B cell (primary cell): ENCODE measurements at regions not wholly inside any gene's neighbourhood (a gene's known extent, or its start where the extent isn't known, plus 50 kb on each side); places are given as distances from the start of the nearest gene placed in this dataset.

Experiments
- ATAC-seq: fragments of 200-7000 bp; cut with Tn5 transposase; one replicate; pipeline ENCODE4 v1.10.0; 2021; ENCODE audit warnings: low read depth, mild to moderate bottlenecking, moderate number of reproducible peaks, moderate library complexity
- CTCF ChIA-PET: fragments of 350-600 bp; sonication (Branson Sonifier 250); formaldehyde crosslinking; loops from one replicate; lab custom pipeline; 2021; ENCODE audit warnings: antibody characterized with exemption, inconsistent platforms; lab: Charles Lee
- POLR2A ChIA-PET: fragments of 350-600 bp; sonication (Branson Sonifier 250); formaldehyde crosslinking; loops from one replicate; lab custom pipeline; 2021; ENCODE audit warnings: antibody characterized with exemption; lab: Charles Lee
- DNase-seq: peaks from one replicate; pipeline ENCODE4 v3.0.0; 2013
- H2AFZ ChIP-seq: 2 replicates; pipeline ENCODE4 v1.6.1; 2012; ENCODE audit warnings: mild to moderate bottlenecking, low read depth, low read length; ENCODE audit not compliant: insufficient read depth, poor library complexity, severe bottlenecking
- H3K27ac ChIP-seq, 2 donors: 1 replicate in 1 of 2; 2 replicates in 1 of 2; pipeline ENCODE4 v1.5.1; 2012 to 2013; ENCODE audit warnings: low read length in 2 of 2, mild to moderate bottlenecking in 2 of 2, moderate library complexity in 1 of 2
- H3K27me3 ChIP-seq, 4 experiments: fragments of 200-600 bp in 1 of 4; sonication (generic) in 1 of 4; replicated peaks in 1 of 4; 1 replicate in 2 of 4; 2 replicates in 2 of 4; pipeline versions ENCODE4 v1.6.1 to v1.7.0; 2013 to 2016; ENCODE audit warnings: low read length in 3 of 4, mild to moderate bottlenecking in 2 of 4, mixed read lengths in 1 of 4, moderate library complexity in 1 of 4; ENCODE audit not compliant: insufficient read depth in 4 of 4, control insufficient read depth in 3 of 4; ENCODE audit errors: control extremely low read depth in 1 of 4
- H3K36me3 ChIP-seq, 2 experiments: replicated peaks in 1 of 2; 1 replicate in 1 of 2; 2 replicates in 1 of 2; pipeline versions ENCODE4 v1.6.1 to v1.7.1; 2013; ENCODE audit warnings: low read length in 1 of 2; ENCODE audit not compliant: insufficient read depth in 2 of 2, control insufficient read depth in 1 of 2; ENCODE audit errors: control extremely low read depth in 1 of 2, extremely low read depth in 1 of 2
- H3K4me1 ChIP-seq, 2 donors: fragments of 200-600 bp in 1 of 2; sonication (generic) in 1 of 2; 1 replicate in 1 of 2; 2 replicates in 1 of 2; pipeline versions ENCODE4 v1.5.1 to v1.6.1; 2013 to 2017; ENCODE audit warnings: low read length in 2 of 2; ENCODE audit not compliant: control insufficient read depth in 2 of 2, insufficient read depth in 2 of 2
- H3K4me2 ChIP-seq: replicated peaks from 2 replicates; pipeline ENCODE3; 2012; ENCODE audit warnings: mild to moderate bottlenecking, low read depth, low read length; ENCODE audit not compliant: poor library complexity, severe bottlenecking
- H3K4me3 ChIP-seq, 5 experiments: fragments of 200-600 bp in 1 of 5; sonication (generic) in 1 of 5; 1 replicate in 3 of 5; 2 replicates in 2 of 5; pipeline versions ENCODE4 v1.5.1 to v1.7.0; 2011 to 2016; ENCODE audit warnings: low read length in 4 of 5, mild to moderate bottlenecking in 4 of 5, low read depth in 2 of 5, control low read depth in 1 of 5, moderate library complexity in 1 of 5; ENCODE audit not compliant: insufficient read depth in 1 of 5; ENCODE audit errors: control extremely low read depth in 1 of 5, extremely low read depth in 1 of 5
- H3K79me2 ChIP-seq: fragments of 200-600 bp; sonication (generic); one replicate; pipeline ENCODE4 v1.6.0; 2016; ENCODE audit warnings: low read length; ENCODE audit not compliant: control insufficient read depth, insufficient read depth
- H3K9ac ChIP-seq: fragments of 200-600 bp; sonication (generic); 2 replicates; pipeline ENCODE4 v1.6.1; 2017; ENCODE audit warnings: mild to moderate bottlenecking, low read length, moderate library complexity
- H3K9me3 ChIP-seq, 3 donors: one replicate each; pipeline versions ENCODE4 v1.6.1 to v1.7.1; 2013; ENCODE audit warnings: low read length in 2 of 3; ENCODE audit not compliant: control insufficient read depth in 2 of 3, insufficient read depth in 1 of 3; ENCODE audit errors: control extremely low read depth in 1 of 3
- H4K20me1 ChIP-seq: 2 replicates; pipeline ENCODE4 v1.6.0; 2012; ENCODE audit warnings: mild to moderate bottlenecking, low read length; ENCODE audit not compliant: insufficient read depth, control insufficient read depth, poor library complexity, severe bottlenecking
- H3K27ac Mint-ChIP-seq: one replicate; pipeline ENCODE4 v1.8.0; 2021; ENCODE audit warnings: mixed read lengths
- H3K27me3 Mint-ChIP-seq: one replicate; pipeline ENCODE4 v1.8.0; 2021; ENCODE audit warnings: mixed read lengths
- H3K4me1 Mint-ChIP-seq: one replicate; pipeline ENCODE4 v1.8.0; 2021; ENCODE audit warnings: mixed read lengths
- H3K4me3 Mint-ChIP-seq: one replicate; pipeline ENCODE4 v1.8.0; 2021; ENCODE audit warnings: mixed read lengths
- H3K9me3 Mint-ChIP-seq: one replicate; pipeline ENCODE4 v1.8.0; 2022; ENCODE audit warnings: mixed read lengths; ENCODE audit not compliant: insufficient read depth
- CTCF ChIP-seq: fragments of 200-600 bp; IDR thresholded peaks from one replicate; pipeline ENCODE4 v1.8.0; 2022; ENCODE audit warnings: antibody characterized with exemption, mild to moderate bottlenecking
- EZH2 ChIP-seq: IDR thresholded peaks from 2 replicates; pipeline ENCODE4 v1.6.1; 2012; ENCODE audit warnings: borderline replicate concordance, low read depth, mild to moderate bottlenecking, moderate library complexity, low read length; ENCODE audit not compliant: insufficient read depth, poor library complexity, severe bottlenecking
- WGBS: methylation state at CpG from one replicate; pipeline ENCODE4 v1.1.5; 2013; ENCODE audit warnings: missing lambda C conversion rate; ENCODE audit not compliant: insufficient coverage; 5-methylcytosine and 5-hydroxymethylcytosine counted together
- intact Hi-C: fragments of 100-400 bp; cut with micrococcal nuclease; formaldehyde crosslinking; loops from one replicate; pipeline ENCODE4 v1.10.0; 2022

GRCh38 chr6:2507521-2508037 is 243.1 kb downstream of the MYLK4 start:
- WGBS: 81% methylated on average over 1 of the region's 3 CpGs
- H3K4me3 Mint-ChIP-seq: no peak overlapping the region
- no peak overlapping the region for H2AFZ ChIP-seq

GRCh38 chr6:2507016-2507415 is 243.7 kb downstream of the MYLK4 start:
- DNase-seq (no peak), ATAC-seq (no peak)
- no peak overlapping the region for H3K9ac ChIP-seq
- no peaks in the 10 kb centered on the region for H3K9me3 ChIP-seq
- CTCF ChIA-PET: no interaction called here
- TF ChIP-seq EZH2 (no peak), CTCF (no peak)
- intact Hi-C loops: no loop called here
- no peaks in the 10 kb centered on the region for H4K20me1 ChIP-seq
- no CpG with 5 or more reads among the region's 2 CpGs for WGBS
- H3K9me3 Mint-ChIP-seq: no peaks in the 10 kb centered on the region
- no peak overlapping the region for H3K4me3 Mint-ChIP-seq
- no peaks in the 10 kb centered on the region for H3K4me1 ChIP-seq
- H3K27ac ChIP-seq: no peak overlapping the region
- no peak overlapping the region for H3K4me2 ChIP-seq
- H2AFZ ChIP-seq: no peak overlapping the region
- no peaks in the 10 kb centered on the region for H3K4me1 Mint-ChIP-seq
- H3K27me3 Mint-ChIP-seq: peaks cover 51% of the 10 kb centered on the region
- no peaks in the 10 kb centered on the region for H3K79me2 ChIP-seq
- H3K36me3 ChIP-seq: no peaks in the 10 kb centered on the region
- POLR2A ChIA-PET: no interaction called here
- H3K27ac Mint-ChIP-seq: no peak overlapping the region
- peaks cover 0 to 15% (median 3%) of the 10 kb centered on the region in 4 experiments for H3K27me3 ChIP-seq
- H3K4me3 ChIP-seq: no peak overlapping the region

More at GRCh38 chr6:2507521-2508037, 243.1 kb downstream of the MYLK4 start:
- H3K27ac ChIP-seq: no peak overlapping the region
- no peak overlapping the region for H3K4me2 ChIP-seq
- no peaks in the 10 kb centered on the region for H3K4me1 ChIP-seq
- H3K79me2 ChIP-seq: no peaks in the 10 kb centered on the region
- H3K27me3 ChIP-seq: peaks cover 0 to 15% (median 3%) of the 10 kb centered on the region in 4 experiments
- Mint-ChIP-seq H3K27ac (no peak overlapping the region), H3K27me3 (peaks cover 51% of the 10 kb centered on the region), H3K4me1 (no peaks in the 10 kb centered on the region), H3K9me3 (no peaks in the 10 kb centered on the region)
- CTCF ChIA-PET: no interaction called here
- no peaks in the 10 kb centered on the region for H3K9me3 ChIP-seq
- H3K36me3 ChIP-seq: no peaks in the 10 kb centered on the region
- H3K9ac ChIP-seq: no peak overlapping the region
- no peak for DNase-seq
- H3K4me3 ChIP-seq: no peak overlapping the region
- no peak for TF ChIP-seq EZH2
- no peak for TF ChIP-seq CTCF
- no peak for ATAC-seq
- POLR2A ChIA-PET: no interaction called here
- H4K20me1 ChIP-seq: no peaks in the 10 kb centered on the region
- intact Hi-C loops: no loop called here
